ENCODE measurements at regions not wholly inside any gene's neighbourhood (a gene's known extent, or its start where the extent isn't known, plus 50 kb on each side); places are given as distances from the start of the nearest gene placed in this dataset.
"Not testable (repeated sequence)": the region's sequence is repeated elsewhere in the genome, so short reads cannot be mapped to it uniquely, and the experiment has no call there.

- ATAC-seq (ENCODE audit: poor library complexity) (no peak), DNase-seq (no peak)
- intact Hi-C loops (cut with DNase I) = no loop called here
Measured at GRCh38 chr3:70615286-70615685, 302.8 kb upstream of the MDFIC2 start.

- DNase-seq = no peak
- ATAC-seq (ENCODE audit: poor library complexity) = no peak
Measured at GRCh38 chr3:70614111-70614510, 301.7 kb upstream of the MDFIC2 start.

GRCh38 chr3:70612920-70613319 is 300.5 kb upstream of the MDFIC2 start:
- intact Hi-C loops (cut with DNase I) = no loop called here
- DNase-seq (no peak), ATAC-seq (ENCODE audit: poor library complexity) (no peak)

More at GRCh38 chr3:70614111-70614510, 301.7 kb upstream of the MDFIC2 start:
- intact Hi-C loops (cut with DNase I) = no loop called here

GRCh38 chr3:70611667-70612277 is 299.3 kb upstream of the MDFIC2 start:
- ATAC-seq (ENCODE audit: poor library complexity); intact Hi-C loops (cut with DNase I); DNase-seq: not testable (repeated sequence)

GRCh38 chr3:70608434-70608833 is 296.0 kb upstream of the MDFIC2 start:
- intact Hi-C loops (cut with DNase I) = no loop called here
- ATAC-seq (ENCODE audit: poor library complexity) (no peak), DNase-seq (no peak)

- DNase-seq (no peak), ATAC-seq (ENCODE audit: poor library complexity) (no peak)
- intact Hi-C loops (cut with DNase I) = no loop called here
Measured at GRCh38 chr3:70607469-70607868, 295.0 kb upstream of the MDFIC2 start.

GRCh38 chr3:70606018-70606417 is 293.6 kb upstream of the MDFIC2 start:
- intact Hi-C loops (cut with DNase I) = no loop called here
- DNase-seq (no peak), ATAC-seq (ENCODE audit: poor library complexity) (no peak)

- intact Hi-C loops (cut with DNase I) = no loop called here
- DNase-seq (no peak), ATAC-seq (ENCODE audit: poor library complexity) (no peak)
Measured at GRCh38 chr3:70603103-70603502, 290.7 kb upstream of the MDFIC2 start.

GRCh38 chr3:70597312-70597711 is 284.9 kb upstream of the MDFIC2 start:
- intact Hi-C loops (cut with DNase I) = no loop called here
- DNase-seq (no peak), ATAC-seq (ENCODE audit: poor library complexity) (no peak)

GRCh38 chr3:70583682-70584081 is 271.2 kb upstream of the MDFIC2 start:
- DNase-seq (no peak), ATAC-seq (ENCODE audit: poor library complexity) (no peak)
- intact Hi-C loops (cut with DNase I) = no loop called here

- intact Hi-C loops (cut with DNase I) = no loop called here
- ATAC-seq (ENCODE audit: poor library complexity) = no peak
Measured at GRCh38 chr3:70582803-70583202, 270.4 kb upstream of the MDFIC2 start.

GRCh38 chr3:70580021-70580420 is 267.6 kb upstream of the MDFIC2 start:
- ATAC-seq (ENCODE audit: poor library complexity) (no peak), DNase-seq (no peak)
- intact Hi-C loops (cut with DNase I) = no loop called here

More at GRCh38 chr3:70582803-70583202, 270.4 kb upstream of the MDFIC2 start:
- no peak for DNase-seq

- intact Hi-C loops (cut with DNase I) = no loop called here
- DNase-seq (no peak), ATAC-seq (ENCODE audit: poor library complexity) (no peak)
Measured at GRCh38 chr3:70571696-70572095, 259.3 kb upstream of the MDFIC2 start.

GRCh38 chr3:70570584-70570983 is 258.1 kb upstream of the MDFIC2 start:
- ATAC-seq (ENCODE audit: poor library complexity) (no peak), DNase-seq (no peak)
- intact Hi-C loops (cut with DNase I) = no loop called here

- ATAC-seq (ENCODE audit: poor library complexity) (no peak), DNase-seq (no peak)
- intact Hi-C loops (cut with DNase I) = no loop called here
Measured at GRCh38 chr3:70568626-70569025, 256.2 kb upstream of the MDFIC2 start.

GRCh38 chr3:70565861-70566260 is 253.4 kb upstream of the MDFIC2 start:
- no peak for ATAC-seq (ENCODE audit: poor library complexity)
- DNase-seq = no peak
- intact Hi-C loops (cut with DNase I) = no loop called here

GRCh38 chr3:70564552-70564951 is 252.1 kb upstream of the MDFIC2 start:
- intact Hi-C loops (cut with DNase I) = no loop called here
- DNase-seq = no peak
- ATAC-seq (ENCODE audit: poor library complexity) = no peak

GRCh38 chr3:70561796-70562195 is 249.4 kb upstream of the MDFIC2 start:
- DNase-seq (no peak), ATAC-seq (ENCODE audit: poor library complexity) (no peak)
- intact Hi-C loops (cut with DNase I) = no loop called here

- ATAC-seq (ENCODE audit: poor library complexity) (no peak), DNase-seq (no peak)
- intact Hi-C loops (cut with DNase I) = no loop called here
Measured at GRCh38 chr3:70558956-70559355, 246.5 kb upstream of the MDFIC2 start.

GRCh38 chr3:70557976-70558375 is 245.5 kb upstream of the MDFIC2 start:
- no peak for DNase-seq
- intact Hi-C loops (cut with DNase I) = no loop called here

GRCh38 chr3:70556056-70556455 is 243.6 kb upstream of the MDFIC2 start:
- intact Hi-C loops (cut with DNase I) = no loop called here
- ATAC-seq (ENCODE audit: poor library complexity) (no peak), DNase-seq (no peak)

More at GRCh38 chr3:70557976-70558375, 245.5 kb upstream of the MDFIC2 start:
- ATAC-seq (ENCODE audit: poor library complexity) = no peak

Data from Right ventricle myocardium superior (tissue), 1 donor.